Neural progenitor cell (in vitro differentiated cells): ENCODE measurements at regions not wholly inside any gene's neighbourhood (a gene's known extent, or its start where the extent isn't known, plus 50 kb on each side); places are given as distances from the start of the nearest gene placed in this dataset.

Experiments
- CTCF ChIP-seq: fragments of 200-600 bp; sonication (generic); IDR thresholded peaks from 2 replicates; pipeline ENCODE4 v1.5.1; 2017; ENCODE audit warnings: antibody characterized with exemption, mild to moderate bottlenecking
- EZH2 ChIP-seq: fragments of 200-600 bp; sonication (generic); IDR thresholded peaks from 2 replicates; pipeline ENCODE4 v1.6.1; 2017; ENCODE audit warnings: antibody characterized with exemption, mild to moderate bottlenecking, moderate library complexity
- EZH2phosphoT487 ChIP-seq: fragments of 200-600 bp; sonication (generic); IDR thresholded peaks from 2 replicates; pipeline ENCODE4 v1.6.1; 2017; ENCODE audit warnings: antibody characterized with exemption

GRCh38 chr2:215847056-215847455 is 166.3 kb downstream of the MREG start:
- no peak for TF ChIP-seq EZH2
- TF ChIP-seq CTCF: no peak
- TF ChIP-seq EZH2phosphoT487: no peak
